HPDE6-E6E7 (cell line): ENCODE measurements at regions not wholly inside any gene's neighbourhood (a gene's known extent, or its start where the extent isn't known, plus 50 kb on each side); places are given as distances from the start of the nearest gene placed in this dataset.
"Not testable (repeated sequence)": the region's sequence is repeated elsewhere in the genome, so short reads cannot be mapped to it uniquely, and the experiment has no call there.

ENCODE experiments used
- DNase-seq: peaks from one replicate; pipeline ENCODE4 v3.0.0; 2011; ENCODE audit warnings: missing footprints; ENCODE audit errors: extremely low spot score

- no peak for DNase-seq
Measured at GRCh38 chr15:23850666-23851065, 163.6 kb upstream of the NDN start.

GRCh38 chr15:23851921-23852320 is 164.8 kb upstream of the NDN start:
- no peak for DNase-seq

- no peak for DNase-seq
Measured at GRCh38 chr15:23853286-23853685, 166.2 kb upstream of the NDN start.

- DNase-seq: no peak
Measured at GRCh38 chr15:23854203-23854911, 167.3 kb upstream of the NDN start.

DNA sequence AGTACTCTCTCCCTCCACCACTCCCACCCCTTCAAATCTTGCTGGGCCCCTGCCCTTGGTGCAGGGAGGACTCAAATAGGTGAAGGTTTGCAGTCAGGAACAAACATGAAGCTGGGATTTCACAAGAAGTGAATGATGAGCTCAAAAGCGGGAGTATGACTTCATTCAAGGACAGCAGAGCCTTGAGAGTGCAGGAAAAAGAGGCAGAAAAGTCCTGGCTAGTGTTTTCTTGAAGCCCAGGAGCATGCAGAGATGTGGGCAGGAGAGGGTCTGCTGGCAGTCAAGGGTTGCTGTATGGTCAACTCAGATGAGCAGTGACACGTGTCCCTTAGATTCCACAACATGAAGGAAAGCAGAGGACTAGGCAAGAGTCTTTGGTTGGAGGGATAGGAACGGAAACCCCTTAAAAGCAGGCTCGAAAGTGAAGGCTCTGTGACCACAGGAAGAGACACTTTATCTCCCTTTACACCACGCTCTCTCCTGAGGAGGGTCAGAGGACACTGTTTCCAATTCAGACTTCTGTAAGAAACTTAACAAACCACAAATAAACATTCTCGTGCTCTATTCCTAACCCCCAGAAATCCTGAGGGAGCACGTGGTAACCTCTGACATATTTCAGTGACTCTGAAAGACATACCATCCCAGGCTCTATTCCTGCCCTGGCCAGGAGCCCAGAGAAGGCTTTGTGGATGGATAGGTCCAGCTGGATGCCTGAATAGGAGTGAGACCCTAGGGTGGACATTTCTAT is 168.0 kb upstream of the NDN start:
- no peak for DNase-seq

DNA sequence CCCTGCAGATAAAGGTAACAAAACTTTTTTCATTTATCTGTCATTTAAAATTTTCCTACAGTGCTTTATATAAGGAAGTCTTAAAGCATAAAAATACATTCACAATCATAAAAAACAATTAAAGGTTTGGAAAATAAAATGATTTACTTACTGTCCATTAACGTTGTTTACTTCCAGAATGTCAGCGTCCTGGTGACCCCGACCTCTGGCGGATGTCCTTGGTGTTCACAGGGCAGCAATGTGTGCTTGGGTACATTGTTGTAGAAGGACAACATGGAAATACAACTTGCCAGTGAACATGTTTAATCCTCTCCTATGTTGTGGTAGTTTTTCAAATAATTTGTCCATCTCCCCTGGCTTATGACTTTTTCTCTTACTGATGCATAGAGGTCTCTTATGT is 168.8 kb upstream of the NDN start:
- no peak for DNase-seq

DNA sequence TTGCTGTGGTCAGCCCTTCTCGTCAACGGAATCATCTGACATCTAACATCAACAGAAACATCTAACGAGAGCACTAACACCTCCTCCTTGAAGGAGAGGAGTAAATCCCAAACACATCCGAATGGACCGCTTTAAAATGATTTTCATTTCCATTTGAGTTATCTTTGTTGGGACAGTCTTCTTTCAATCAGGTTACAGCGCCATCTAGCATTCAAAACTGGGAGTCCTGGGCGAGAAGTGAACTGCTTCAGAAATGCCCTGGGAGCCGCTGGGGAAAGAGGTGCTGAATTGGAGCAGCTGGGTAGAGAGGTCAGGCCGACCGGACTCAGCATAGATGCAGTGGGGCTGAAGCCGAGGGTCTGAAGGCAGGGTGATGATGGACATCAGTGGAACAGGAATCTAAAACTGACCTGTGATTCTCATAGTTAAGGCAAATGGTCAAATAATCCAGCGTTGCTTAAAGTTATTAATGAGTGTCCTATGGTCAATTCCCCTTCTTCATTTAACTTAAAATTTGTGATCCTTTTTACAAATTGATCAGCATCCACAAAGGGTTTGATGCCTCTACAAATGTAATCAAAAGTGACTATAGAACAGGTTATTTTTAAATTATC is 170.0 kb upstream of the NDN start:
- no peak for DNase-seq

- no peak for DNase-seq
Measured at GRCh38 chr15:23859008-23859407, 171.9 kb upstream of the NDN start.

GRCh38 chr15:23860290-23861245 is 173.5 kb upstream of the NDN start:
- no peak for DNase-seq

DNA sequence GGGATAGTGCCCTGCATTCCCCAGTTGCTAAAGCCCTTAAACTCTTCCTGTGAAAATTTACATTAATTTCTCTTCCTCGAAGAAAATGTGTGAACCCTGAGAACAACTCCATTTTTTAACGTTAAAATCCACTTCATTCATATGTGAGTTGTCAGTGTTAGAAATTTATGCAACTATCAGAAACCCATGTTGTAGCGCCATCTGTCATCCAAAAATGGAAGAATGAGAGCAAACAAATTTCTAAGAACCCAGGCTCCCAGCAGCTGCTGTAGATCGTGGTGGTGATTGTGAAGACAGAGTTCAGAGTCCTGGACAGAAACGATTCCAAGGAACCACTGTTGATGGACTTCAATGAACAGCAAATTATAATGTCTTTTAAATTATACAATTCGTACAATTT is 179.7 kb upstream of the NDN start:
- no peak for DNase-seq

DNA sequence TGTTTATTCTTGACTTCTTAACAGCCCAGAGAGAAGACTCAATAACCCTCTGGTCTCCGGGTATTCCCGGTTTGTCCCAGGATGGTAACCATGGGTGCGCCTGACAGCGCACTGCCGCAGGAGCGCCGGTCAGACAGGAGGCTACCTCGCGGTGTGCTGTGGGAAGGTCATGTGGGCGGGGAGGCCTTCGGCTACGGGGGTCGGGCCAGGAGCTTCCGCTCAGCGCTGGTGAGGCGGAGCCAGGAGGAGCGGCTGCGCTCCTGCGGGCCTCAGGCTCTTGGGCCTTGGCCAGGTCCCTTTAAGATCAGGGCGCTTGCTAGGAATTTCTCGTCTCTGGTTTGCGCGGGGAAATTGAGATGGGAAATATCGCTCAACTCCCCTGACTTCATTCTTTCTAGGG is 182.3 kb upstream of the NDN start:
- peak; percentile 7 for DNase-seq

DNA sequence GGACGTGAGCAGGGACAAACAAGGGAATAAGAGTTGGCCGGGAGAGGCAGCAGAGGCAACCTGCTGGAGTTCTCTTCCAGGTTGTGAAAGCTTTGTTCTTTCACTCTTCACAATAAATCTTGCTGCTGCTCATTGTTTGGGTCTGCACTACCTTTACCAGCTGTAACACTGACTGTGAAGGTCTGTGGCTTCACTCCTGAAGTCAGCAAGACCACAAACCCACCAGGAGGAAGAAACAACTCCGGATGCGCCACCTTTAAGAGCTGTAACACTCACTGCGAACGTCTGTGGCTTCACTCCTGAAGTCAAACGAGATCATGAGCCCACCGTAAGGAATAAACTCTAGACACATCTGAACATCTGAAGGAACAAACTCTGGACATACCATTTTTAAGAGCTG is 186.5 kb upstream of the NDN start:
- not testable (repeated sequence) for DNase-seq

GRCh38 chr15:23877502-23878412 is 190.7 kb upstream of the NDN start:
- no peak for DNase-seq

DNA sequence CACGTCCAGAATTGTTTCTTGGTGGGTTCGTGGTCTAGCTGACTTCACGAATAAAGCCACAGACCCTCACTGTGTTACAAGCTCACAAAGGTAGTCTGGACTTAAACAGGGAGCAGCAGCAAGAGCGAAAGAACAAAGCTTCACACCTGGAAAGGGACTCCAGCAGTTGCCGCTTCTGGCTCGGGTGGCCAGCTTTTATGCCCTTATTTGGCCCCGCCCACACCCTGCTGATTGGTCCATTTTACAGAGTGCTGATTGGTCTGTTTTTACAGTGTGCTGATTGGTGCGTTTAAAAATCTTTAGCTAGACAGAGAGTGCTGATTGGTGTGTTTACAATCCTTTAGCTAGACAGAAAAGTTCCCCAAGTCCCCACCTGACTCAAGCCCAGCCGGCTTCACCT is 194.2 kb upstream of the NDN start:
- no peak for DNase-seq

GRCh38 chr15:23890218-23890617 is 203.1 kb upstream of the NDN start:
- no peak for DNase-seq

GRCh38 chr15:23897091-23897490 is 210.0 kb upstream of the NDN start:
- DNase-seq: no peak

GRCh38 chr15:23897531-23897930 is 210.4 kb upstream of the NDN start:
- DNase-seq: no peak

GRCh38 chr15:23910030-23910429 is 222.9 kb upstream of the NDN start:
- DNase-seq: no peak

DNA sequence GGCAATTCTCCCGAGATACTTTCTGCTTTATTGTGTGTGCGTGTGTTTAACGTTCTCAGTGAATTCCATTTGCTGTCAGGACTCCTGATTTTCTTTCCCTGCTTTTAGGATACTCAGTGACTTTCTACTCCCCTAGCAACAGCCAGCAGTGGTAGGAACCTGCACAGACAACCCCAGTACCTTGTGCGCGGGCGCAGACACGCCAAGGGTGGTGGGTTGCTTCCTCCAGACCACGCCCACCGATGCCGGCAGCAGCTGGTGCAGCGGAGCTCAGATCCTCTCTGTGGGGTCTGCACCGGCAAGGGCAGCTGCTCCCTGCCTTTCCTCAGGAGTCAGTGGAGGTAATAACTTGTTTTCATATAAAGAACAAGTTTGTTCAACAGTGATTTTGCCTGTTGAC is 225.1 kb upstream of the NDN start:
- DNase-seq: no peak

GRCh38 chr15:23913081-23913480 is 226.0 kb upstream of the NDN start:
- DNase-seq: no peak

DNA sequence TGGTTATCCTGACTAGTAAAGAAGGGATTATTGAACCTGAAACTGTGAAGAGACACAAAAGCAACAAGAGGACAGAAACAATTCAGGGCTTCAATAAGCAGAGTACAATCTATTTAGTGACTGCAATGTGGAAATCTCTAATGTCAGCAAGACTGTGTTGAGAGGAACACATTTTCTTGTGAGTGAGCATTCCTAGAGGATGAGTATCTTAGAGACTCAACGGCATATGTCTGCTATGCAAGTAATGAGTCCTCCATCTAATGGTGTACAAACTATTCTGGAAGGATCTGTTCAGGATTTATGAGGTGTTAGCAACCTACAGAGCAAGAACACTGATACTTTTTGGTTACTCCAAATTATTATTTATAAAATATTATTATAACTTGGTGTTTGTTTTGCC is 226.5 kb upstream of the NDN start:
- no peak for DNase-seq
